ENCODE measurements at regions not wholly inside any gene's neighbourhood (a gene's known extent, or its start where the extent isn't known, plus 50 kb on each side); places are given as distances from the start of the nearest gene placed in this dataset.

- no peak for FAIRE-seq
Observed at GRCh38 chr2:128622371-128622770, 303.7 kb upstream of the HS6ST1 start.

GRCh38 chr2:128622955-128623620 lies 304.4 kb upstream of the HS6ST1 start:
- no peak for FAIRE-seq

- no peak for FAIRE-seq
Observed at GRCh38 chr2:128623776-128624761, 305.4 kb upstream of the HS6ST1 start.

GRCh38 chr2:128624956-128625355 lies 306.3 kb upstream of the HS6ST1 start:
- FAIRE-seq: no peak

- FAIRE-seq: no peak
Observed at GRCh38 chr2:128625421-128625820, 306.8 kb upstream of the HS6ST1 start.

GRCh38 chr2:128625963-128626759 lies 307.5 kb upstream of the HS6ST1 start:
- FAIRE-seq: no peak

GRCh38 chr2:128626760-128627511 lies 308.3 kb upstream of the HS6ST1 start:
- no peak for FAIRE-seq

GRCh38 chr2:128628206-128628605 lies 309.5 kb upstream of the HS6ST1 start:
- FAIRE-seq: no peak

- no peak for FAIRE-seq
Observed at GRCh38 chr2:128628996-128629395, 310.3 kb upstream of the HS6ST1 start.

GRCh38 chr2:128630974-128631697 lies 312.5 kb upstream of the HS6ST1 start:
- no peak for FAIRE-seq

- FAIRE-seq: no peak
Observed at GRCh38 chr2:128631698-128632500, 313.2 kb upstream of the HS6ST1 start.

- no peak for FAIRE-seq
Observed at GRCh38 chr2:128632501-128632800, 313.8 kb upstream of the HS6ST1 start.

- FAIRE-seq: no peak
Observed at GRCh38 chr2:128633501-128633900, 314.8 kb upstream of the HS6ST1 start.

- FAIRE-seq: no peak
Observed at GRCh38 chr2:128635361-128635900, 316.8 kb upstream of the HS6ST1 start.

GRCh38 chr2:128636802-128637147 lies 318.1 kb upstream of the HS6ST1 start:
- FAIRE-seq: no peak

- no peak for FAIRE-seq
Observed at GRCh38 chr2:128637481-128638155, 318.9 kb upstream of the HS6ST1 start.

- FAIRE-seq: no peak
Observed at GRCh38 chr2:128638341-128639119, 319.9 kb upstream of the HS6ST1 start.

GRCh38 chr2:128639120-128639477 lies 320.4 kb upstream of the HS6ST1 start:
- FAIRE-seq: no peak

- FAIRE-seq: no peak
Observed at GRCh38 chr2:128639693-128640092, 321.0 kb upstream of the HS6ST1 start.

All from G401.6 (cell line).